Loucy (cell line): ENCODE measurements at regions not wholly inside any gene's neighbourhood (a gene's known extent, or its start where the extent isn't known, plus 50 kb on each side); places are given as distances from the start of the nearest gene placed in this dataset.

Experiments
- EZH2phosphoT487 ChIP-seq: fragments of 200-600 bp; IDR thresholded peaks from 2 replicates; pipeline ENCODE4 v1.6.1; 2018; ENCODE audit warnings: antibody characterized with exemption, mild to moderate bottlenecking, moderate library complexity, borderline replicate concordance
- TF ChIP-seq, protein P1 (sequence below): fragments of 200-600 bp; sonication (generic); conservative IDR thresholded peaks from 2 replicates; pipeline ENCODE4 v1.5.1; 2014; ENCODE audit warnings: mild to moderate bottlenecking, antibody characterized with exemption, low read length

- TF ChIP-seq, protein P1, sequence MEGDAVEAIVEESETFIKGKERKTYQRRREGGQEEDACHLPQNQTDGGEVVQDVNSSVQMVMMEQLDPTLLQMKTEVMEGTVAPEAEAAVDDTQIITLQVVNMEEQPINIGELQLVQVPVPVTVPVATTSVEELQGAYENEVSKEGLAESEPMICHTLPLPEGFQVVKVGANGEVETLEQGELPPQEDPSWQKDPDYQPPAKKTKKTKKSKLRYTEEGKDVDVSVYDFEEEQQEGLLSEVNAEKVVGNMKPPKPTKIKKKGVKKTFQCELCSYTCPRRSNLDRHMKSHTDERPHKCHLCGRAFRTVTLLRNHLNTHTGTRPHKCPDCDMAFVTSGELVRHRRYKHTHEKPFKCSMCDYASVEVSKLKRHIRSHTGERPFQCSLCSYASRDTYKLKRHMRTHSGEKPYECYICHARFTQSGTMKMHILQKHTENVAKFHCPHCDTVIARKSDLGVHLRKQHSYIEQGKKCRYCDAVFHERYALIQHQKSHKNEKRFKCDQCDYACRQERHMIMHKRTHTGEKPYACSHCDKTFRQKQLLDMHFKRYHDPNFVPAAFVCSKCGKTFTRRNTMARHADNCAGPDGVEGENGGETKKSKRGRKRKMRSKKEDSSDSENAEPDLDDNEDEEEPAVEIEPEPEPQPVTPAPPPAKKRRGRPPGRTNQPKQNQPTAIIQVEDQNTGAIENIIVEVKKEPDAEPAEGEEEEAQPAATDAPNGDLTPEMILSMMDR = no peak
- no peak for TF ChIP-seq EZH2phosphoT487
Observed at GRCh38 chr3:14332392-14332791, 70.0 kb upstream of the SLC6A6 start.
